H1 (cell line): ENCODE measurements at regions not wholly inside any gene's neighbourhood (a gene's known extent, or its start where the extent isn't known, plus 50 kb on each side); places are given as distances from the start of the nearest gene placed in this dataset.
"Not testable (repeated sequence)": the region's sequence is repeated elsewhere in the genome, so short reads cannot be mapped to it uniquely, and the experiment has no call there.

Source experiments
- CTCF ChIA-PET: fragments of 300-600 bp; sonication (Branson Sonifier 250); formaldehyde crosslinking; loops from one replicate; lab custom pipeline; 2021; ENCODE audit not compliant: partially characterized antibody; lab: Charles Lee
- POLR2A ChIA-PET: fragments of 300-600 bp; sonication (Branson Sonifier 250); formaldehyde crosslinking; loops from one replicate; lab custom pipeline; 2021; ENCODE audit warnings: inconsistent platforms; ENCODE audit not compliant: partially characterized antibody; lab: Charles Lee
- DNase-seq, 2 experiments: peaks; one replicate each; pipeline versions ENCODE4 v3.0.0 to v3.0.0-alpha.2; 2010 to 2022; ENCODE audit warnings: low spot score in 2 of 2, low read depth in 1 of 2, mixed read lengths in 1 of 2
- FAIRE-seq: peaks from 2 replicates; lab custom pipeline; 2011; peaks lifted over from hg19 to GRCh38; lab: Jason Lieb, UNC
- H2AFZ ChIP-seq: 2 replicates; pipeline ENCODE4 v1.8.1; 2012; ENCODE audit warnings: low read length, inconsistent platforms
- H2AK5ac ChIP-seq: 2 replicates; pipeline ENCODE4 v1.6.1; 2013; ENCODE audit warnings: low read depth, low read length
- H2BK120ac ChIP-seq: replicated peaks from 2 replicates; pipeline ENCODE3; 2013; ENCODE audit warnings: low read depth, low read length, inconsistent platforms
- H2BK12ac ChIP-seq: 2 replicates; pipeline ENCODE4 v1.6.1; 2013; ENCODE audit warnings: low read depth, low read length
- H2BK15ac ChIP-seq: 2 replicates; pipeline ENCODE4 v1.6.1; 2013; ENCODE audit warnings: low read length
- H2BK20ac ChIP-seq: 2 replicates; pipeline ENCODE4 v1.6.1; 2013; ENCODE audit warnings: low read length
- H2BK5ac ChIP-seq: 2 replicates; pipeline ENCODE4 v1.6.1; 2013; ENCODE audit warnings: low read depth, low read length
- H3K14ac ChIP-seq: 2 replicates; pipeline ENCODE4 v1.6.1; 2013; ENCODE audit warnings: inconsistent platforms; ENCODE audit not compliant: insufficient read length
- H3K18ac ChIP-seq: 2 replicates; pipeline ENCODE4 v1.6.1; 2013; ENCODE audit warnings: low read length; ENCODE audit errors: extremely low read depth
- H3K23ac ChIP-seq: 2 replicates; pipeline ENCODE4 v1.6.1; 2013; ENCODE audit warnings: inconsistent platforms; ENCODE audit not compliant: insufficient read length
- H3K23me2 ChIP-seq: 2 replicates; pipeline ENCODE4 v1.6.1; 2013; ENCODE audit warnings: low read depth, low read length
- H3K27ac ChIP-seq: 2 replicates; pipeline ENCODE4 v1.6.1; 2011; ENCODE audit warnings: low read depth, low read length, inconsistent platforms
- H3K27me3 ChIP-seq, 4 experiments: replicated peaks in 1 of 4; 1 replicate in 1 of 4; 2 replicates in 3 of 4; pipeline versions ENCODE4 v1.6.1 to v1.8.1; 2011 to 2013; ENCODE audit warnings: low read length in 3 of 4, mild to moderate bottlenecking in 3 of 4, inconsistent platforms in 2 of 4, mixed read lengths in 2 of 4, moderate library complexity in 1 of 4; ENCODE audit not compliant: control insufficient read depth in 3 of 4, insufficient read depth in 3 of 4; ENCODE audit errors: extremely low read depth in 1 of 4
- H3K36me3 ChIP-seq, 4 experiments: 2 replicates each; pipeline versions ENCODE4 v1.6.1 to v1.8.1; 2011 to 2013; ENCODE audit warnings: mild to moderate bottlenecking in 4 of 4, low read length in 3 of 4, moderate library complexity in 2 of 4, control low read depth in 1 of 4, inconsistent platforms in 1 of 4; ENCODE audit not compliant: insufficient read depth in 4 of 4, control insufficient read depth in 2 of 4
- H3K4ac ChIP-seq: replicated peaks from 2 replicates; pipeline ENCODE3; 2013; ENCODE audit warnings: low read length, low read depth, mixed read lengths, inconsistent platforms; ENCODE audit not compliant: insufficient read length
- H3K4me1 ChIP-seq, 4 experiments: replicated peaks in 1 of 4; 1 replicate in 1 of 4; 2 replicates in 3 of 4; pipeline versions ENCODE4 v1.6.1 to v1.8.1; 2011 to 2013; ENCODE audit warnings: low read length in 3 of 4, inconsistent platforms in 2 of 4, mixed read lengths in 1 of 4; ENCODE audit not compliant: insufficient read depth in 4 of 4, control insufficient read depth in 3 of 4
- H3K4me2 ChIP-seq, 2 experiments: 2 replicates each; pipeline versions ENCODE4 v1.6.1 to v1.8.1; 2011 to 2013; ENCODE audit warnings: low read depth in 2 of 2, low read length in 2 of 2, control low read depth in 1 of 2, inconsistent platforms in 1 of 2, mild to moderate bottlenecking in 1 of 2; ENCODE audit not compliant: insufficient read depth in 1 of 2
- H3K4me3 ChIP-seq, 4 experiments: fragments of 200-600, 300-600 bp in 1 of 4; sonication (generic), shearing (Covaris generic), sonication (Bioruptor Twin) in 1 of 4; 2 replicates each; pipeline versions ENCODE4 v1.5.1 to v1.8.1; 2011 to 2016; ENCODE audit warnings: low read length in 4 of 4, low read depth in 3 of 4, control low read depth in 2 of 4, inconsistent platforms in 2 of 4, mild to moderate bottlenecking in 2 of 4, mixed read lengths in 1 of 4, moderate library complexity in 1 of 4; ENCODE audit not compliant: insufficient read depth in 2 of 4; ENCODE audit errors: extremely low read depth in 1 of 4
- H3K56ac ChIP-seq: replicated peaks from 2 replicates; pipeline ENCODE3; 2013; ENCODE audit warnings: low read depth, mild to moderate bottlenecking, mixed read lengths, low read length, inconsistent platforms; ENCODE audit not compliant: insufficient read length
- H3K79me1 ChIP-seq: 2 replicates; pipeline ENCODE4 v1.6.1; 2013; ENCODE audit warnings: low read depth, low read length, control low read depth
- H3K79me2 ChIP-seq, 2 experiments: 2 replicates each; pipeline versions ENCODE4 v1.6.1 to v1.8.1; 2012 to 2013; ENCODE audit warnings: low read length in 2 of 2, mild to moderate bottlenecking in 2 of 2, inconsistent platforms in 1 of 2; ENCODE audit not compliant: insufficient read depth in 2 of 2, control insufficient read depth in 1 of 2
- H3K9ac ChIP-seq, 4 experiments: replicated peaks in 1 of 4; 1 replicate in 1 of 4; 2 replicates in 3 of 4; pipeline versions ENCODE4 v1.6.1 to v1.8.1; 2011 to 2013; ENCODE audit warnings: low read depth in 3 of 4, low read length in 3 of 4, control low read depth in 2 of 4, mild to moderate bottlenecking in 2 of 4, moderate library complexity in 2 of 4, inconsistent platforms in 1 of 4; ENCODE audit errors: extremely low read depth in 1 of 4
- H3K9me3 ChIP-seq, 2 experiments: 2 replicates each; pipeline versions ENCODE4 v1.6.1 to v1.8.1; 2012 to 2013; ENCODE audit warnings: mild to moderate bottlenecking in 2 of 2, moderate library complexity in 2 of 2, control low read depth in 1 of 2, inconsistent platforms in 1 of 2, low read depth in 1 of 2, low read length in 1 of 2, mixed read lengths in 1 of 2; ENCODE audit not compliant: insufficient read depth in 2 of 2
- H4K20me1 ChIP-seq, 2 experiments: replicated peaks in 1 of 2; 2 replicates each; pipeline versions ENCODE3 to v1.8.1; 2011 to 2013; ENCODE audit warnings: inconsistent platforms in 2 of 2, low read length in 2 of 2, mild to moderate bottlenecking in 1 of 2; ENCODE audit not compliant: insufficient read depth in 2 of 2, control insufficient read depth in 1 of 2
- H4K5ac ChIP-seq: 2 replicates; pipeline ENCODE4 v1.6.1; 2013; ENCODE audit warnings: low read length, low read depth, mixed read lengths, inconsistent platforms; ENCODE audit not compliant: insufficient read length
- H4K8ac ChIP-seq: 2 replicates; pipeline ENCODE4 v1.8.0; 2013; ENCODE audit warnings: mild to moderate bottlenecking, moderate library complexity, low read length, inconsistent platforms; ENCODE audit not compliant: insufficient read depth; ENCODE audit errors: extremely low read depth
- H4K91ac ChIP-seq: replicated peaks from 2 replicates; pipeline ENCODE3; 2013; ENCODE audit warnings: low read length, mixed read lengths, inconsistent platforms; ENCODE audit not compliant: insufficient read length
- WGBS, 2 experiments: shearing (Covaris generic) in 1 of 2; methylation state at CpG; one replicate each; pipeline versions ENCODE4 v1.1.6 to v1.1.7; 2013 to 2015; ENCODE audit warnings: low lambda C conversion rate in 2 of 2, mixed read lengths in 2 of 2, inconsistent platforms in 1 of 2, low coverage in 1 of 2, missing lambda C conversion rate in 1 of 2; ENCODE audit not compliant: insufficient replicate concordance in 2 of 2, insufficient coverage in 1 of 2, insufficient read length in 1 of 2; ENCODE audit errors: extremely low coverage in 1 of 2, missing lambda C conversion rate in 1 of 2; 5-methylcytosine and 5-hydroxymethylcytosine counted together

DNA sequence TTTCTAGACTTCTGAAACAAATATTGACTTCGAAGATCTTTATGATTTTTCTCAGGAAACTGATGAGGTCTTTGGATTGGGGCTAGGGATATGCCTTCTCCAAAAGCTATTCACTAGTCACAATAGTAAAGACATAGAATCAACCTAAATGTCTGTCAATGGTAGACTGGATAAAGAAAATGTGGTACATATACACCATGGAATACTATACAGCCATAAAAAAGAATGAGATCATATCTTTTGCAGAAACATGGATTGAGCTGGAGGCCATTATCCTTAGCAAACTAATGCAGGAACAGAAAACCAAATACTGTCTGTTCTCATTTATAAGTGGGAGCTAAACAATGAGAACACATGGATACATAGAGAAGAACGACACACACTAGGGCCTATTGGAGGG lies 308.5 kb upstream of the HNRNPA3 start:
- H4K20me1 ChIP-seq, H2BK20ac ChIP-seq, POLR2A ChIA-PET, H3K4ac ChIP-seq, FAIRE-seq, H3K23ac ChIP-seq, H2BK12ac ChIP-seq, H3K4me3 ChIP-seq, H3K23me2 ChIP-seq, H3K27me3 ChIP-seq, H3K27ac ChIP-seq, H4K91ac ChIP-seq, H3K79me2 ChIP-seq, H3K9ac ChIP-seq, DNase-seq, H2AFZ ChIP-seq, H3K4me1 ChIP-seq, H2BK5ac ChIP-seq, H3K9me3 ChIP-seq, H3K79me1 ChIP-seq, H4K8ac ChIP-seq, H2AK5ac ChIP-seq, H4K5ac ChIP-seq, H3K56ac ChIP-seq, H3K4me2 ChIP-seq, H2BK15ac ChIP-seq, H3K36me3 ChIP-seq, H2BK120ac ChIP-seq, H3K14ac ChIP-seq, H3K18ac ChIP-seq: not testable (repeated sequence)
- CTCF ChIA-PET: interaction anchor here (1.0 kb wide), 1 partner anchor 134 kb away, joined by 3 read pairs; no protein-coding TSS in a partner anchor
- 91% methylated on average over 2 of the region's 2 CpGs; no CpG with 5 or more reads in 1 of the 2 experiments for whole genome bisulfite sequencing, 2 experiments
